HG03045 (cell line): ENCODE measurements at regions not wholly inside any gene's neighbourhood (a gene's known extent, or its start where the extent isn't known, plus 50 kb on each side); places are given as distances from the start of the nearest gene placed in this dataset.

ENCODE experiments used
- ATAC-seq: cut with Tn5 transposase; IDR thresholded peaks from one replicate; pipeline ENCODE4 v1.9.1; 2021; ENCODE audit warnings: mild to moderate bottlenecking, moderate library complexity; ENCODE audit not compliant: unreplicated experiment

DNA sequence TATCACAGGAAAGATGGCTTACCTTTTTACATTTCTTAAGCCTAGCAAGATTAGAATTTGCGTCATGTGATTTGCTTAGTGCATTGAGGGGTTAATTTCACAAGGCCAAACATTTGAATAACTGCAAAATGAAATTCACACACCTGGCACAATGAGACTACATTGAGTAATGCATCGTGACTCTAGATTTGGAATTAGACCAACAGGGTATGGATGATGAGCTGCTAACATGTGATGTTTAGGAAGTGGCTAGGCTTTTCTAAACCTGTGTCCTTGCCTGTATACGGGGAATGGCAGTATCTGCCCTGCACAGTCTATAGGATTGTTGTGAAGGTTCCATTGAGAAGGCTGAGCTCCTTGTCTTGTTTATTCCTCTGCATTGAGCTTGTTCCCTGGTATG lies 160.1 kb downstream of the MFSD1 start:
- ATAC-seq, result no peak

- ATAC-seq, result no peak
Observed at GRCh38 chr3:158970006-158970405, 168.2 kb downstream of the MFSD1 start.

- ATAC-seq, result no peak
Observed at GRCh38 chr3:158974904-158975303, 173.1 kb downstream of the MFSD1 start.

DNA sequence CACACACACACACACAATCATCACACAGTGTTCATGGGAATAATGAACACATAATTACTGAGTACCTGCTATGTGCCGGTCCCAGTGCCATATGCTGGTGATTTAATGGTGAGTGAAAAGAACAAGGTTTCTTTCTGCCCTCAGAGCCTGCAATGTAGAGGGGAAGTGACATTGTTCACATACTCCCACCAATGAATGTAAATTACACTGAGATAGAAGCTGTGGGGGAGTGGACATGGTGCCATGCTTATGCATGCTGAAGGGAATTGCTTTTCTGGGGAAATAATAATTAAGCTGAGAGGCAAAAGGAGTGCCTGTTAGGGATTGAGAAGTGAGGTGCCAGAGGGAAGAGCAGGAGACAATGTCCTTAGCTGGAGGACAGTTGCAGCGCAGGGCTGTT lies 175.1 kb downstream of the MFSD1 start:
- ATAC-seq, result no peak

DNA sequence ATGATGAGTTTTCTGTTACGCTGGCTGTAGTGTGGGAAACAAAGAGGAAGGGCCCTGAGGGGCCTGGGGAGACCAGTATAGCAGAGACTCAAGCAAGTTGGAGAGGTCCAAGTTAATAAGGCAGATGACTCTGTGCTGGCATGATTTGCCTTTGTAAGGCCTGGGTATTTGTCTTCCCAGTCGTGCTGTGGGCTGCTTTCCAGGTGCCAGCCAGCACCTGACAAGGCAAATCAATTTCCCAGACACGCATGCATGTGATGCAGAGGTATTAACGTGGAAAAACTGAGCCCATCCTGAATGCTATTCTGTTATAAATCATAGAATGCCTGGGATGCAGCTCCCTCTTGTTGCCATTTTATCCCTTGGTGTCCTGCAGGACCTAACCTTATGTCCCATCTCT lies 175.6 kb downstream of the MFSD1 start:
- ATAC-seq, result no peak

DNA sequence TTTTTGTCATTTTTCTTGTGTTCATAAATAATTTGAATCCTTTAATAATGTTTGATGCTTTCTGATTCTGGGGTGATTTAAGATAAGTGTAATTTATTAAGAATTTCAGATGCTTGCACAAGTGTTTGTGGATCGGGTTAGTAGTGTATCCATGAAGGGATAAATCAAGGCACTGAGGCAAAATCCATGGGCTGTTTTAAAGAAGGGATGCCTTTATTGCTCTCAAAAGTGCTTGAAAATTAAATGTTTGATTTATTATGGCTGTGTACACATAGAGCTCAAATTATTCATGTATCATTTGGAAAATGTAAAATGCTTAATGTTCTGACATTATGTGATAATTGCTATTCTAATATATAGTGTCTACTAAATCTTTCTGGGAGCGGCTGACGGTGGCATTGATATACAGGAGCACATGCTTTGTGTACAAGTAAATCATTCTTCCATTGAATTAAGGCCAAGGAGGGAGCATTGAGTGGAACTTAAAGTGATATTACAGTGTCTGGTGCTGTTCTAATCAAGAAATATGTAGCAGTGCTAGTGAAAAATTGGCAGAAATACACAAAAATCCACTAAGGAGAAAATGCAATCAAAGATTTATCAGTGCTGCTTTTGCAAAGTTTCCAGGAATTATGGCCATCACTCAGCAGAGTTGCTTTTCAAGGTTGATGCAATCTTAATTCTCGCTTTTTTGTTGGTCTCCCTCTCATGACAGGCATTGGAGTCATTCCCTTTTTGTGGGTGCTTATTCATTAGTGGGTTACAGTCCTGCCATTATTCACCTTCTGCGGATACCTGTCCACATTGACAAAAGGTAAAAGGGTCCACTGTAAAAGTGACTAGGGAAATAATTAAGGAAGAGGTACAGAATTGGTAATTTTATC lies 181.6 kb downstream of the MFSD1 start:
- no peak for ATAC-seq

GRCh38 chr3:158991146-158991705 lies 189.4 kb downstream of the MFSD1 start:
- ATAC-seq, result no peak

- no peak for ATAC-seq
Observed at GRCh38 chr3:158992463-158992862, 190.6 kb downstream of the MFSD1 start.

DNA sequence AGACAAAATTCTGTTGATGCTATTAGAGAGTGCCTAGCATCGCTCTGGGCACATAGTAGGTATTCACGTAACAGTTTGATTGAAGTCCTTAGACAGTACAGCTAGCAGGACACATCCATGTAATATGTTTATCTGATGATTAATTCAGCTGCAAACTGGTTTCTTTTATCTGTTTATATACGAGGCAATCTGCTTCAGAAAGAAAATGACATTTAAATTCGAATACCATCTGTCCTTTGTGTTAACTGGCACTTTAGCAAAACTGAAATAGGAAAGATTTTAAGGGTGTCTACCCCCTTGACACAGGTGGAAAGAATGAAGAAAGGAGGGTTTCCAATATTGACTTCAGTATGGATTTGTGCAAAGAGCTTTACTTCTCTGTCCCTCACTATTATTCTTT lies 192.5 kb downstream of the MFSD1 start:
- no peak for ATAC-seq

- ATAC-seq, result no peak
Observed at GRCh38 chr3:159001711-159002110, 199.9 kb downstream of the MFSD1 start.

DNA sequence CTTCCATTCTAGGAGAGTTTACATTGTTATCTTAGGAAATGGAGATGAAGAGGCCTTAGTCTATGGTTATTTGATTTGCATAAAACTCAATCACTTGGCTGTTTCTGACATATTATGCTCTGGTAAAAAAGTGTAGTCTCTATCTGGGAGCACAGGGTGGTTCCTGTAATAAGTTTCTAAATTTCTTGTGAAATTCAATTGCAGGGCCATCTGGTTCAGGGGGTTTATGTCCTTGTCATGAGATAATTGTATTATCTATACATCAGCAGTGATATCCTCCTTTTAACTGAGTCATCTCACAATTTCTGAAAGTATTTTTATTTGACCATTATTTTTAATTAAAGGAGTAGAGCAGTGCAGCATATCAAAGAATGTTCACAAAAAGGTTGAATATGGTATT lies 203.3 kb downstream of the MFSD1 start:
- no peak for ATAC-seq

- ATAC-seq, result no peak
Observed at GRCh38 chr3:159007331-159007730, 205.5 kb downstream of the MFSD1 start.

- ATAC-seq, result no peak
Observed at GRCh38 chr3:159008401-159008800, 206.5 kb downstream of the MFSD1 start.

DNA sequence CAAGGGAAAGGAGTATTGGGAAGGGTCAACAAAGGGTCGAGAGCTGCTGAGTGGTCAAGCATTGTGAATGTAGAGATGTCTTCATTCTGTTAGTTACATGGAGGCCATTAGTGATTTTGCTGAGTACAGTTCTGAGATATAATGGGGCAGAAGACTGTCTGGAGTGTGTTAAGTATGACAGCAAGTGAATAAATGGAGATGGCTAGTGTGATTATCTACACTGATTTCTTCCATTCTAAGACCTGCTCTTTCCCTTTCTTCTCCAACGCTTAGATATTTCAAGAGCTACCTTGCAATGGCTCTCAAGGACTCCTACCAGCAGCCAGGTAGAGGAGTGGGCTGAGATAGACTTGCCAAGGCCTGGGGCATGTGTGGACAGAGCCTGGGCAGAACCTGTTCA lies 216.5 kb downstream of the MFSD1 start:
- no peak for ATAC-seq

DNA sequence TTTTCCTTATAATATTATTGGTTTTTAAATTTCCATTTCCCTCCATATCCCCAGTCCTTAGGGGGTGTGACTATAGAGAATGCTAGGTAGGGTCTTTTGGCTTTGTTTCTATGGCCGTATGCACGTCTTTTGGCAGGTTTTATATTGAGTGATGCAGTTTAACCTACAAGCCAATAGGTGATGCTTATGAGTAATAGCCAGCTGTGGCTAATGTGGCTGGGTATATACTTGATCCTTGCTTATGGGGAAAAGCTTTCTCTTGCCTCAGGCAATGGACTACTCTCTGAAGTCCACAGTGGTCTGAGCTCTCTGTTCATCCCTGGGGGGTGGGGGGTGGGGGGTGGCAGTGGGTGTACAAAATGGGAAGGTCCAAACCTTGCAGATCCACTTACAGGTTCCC lies 223.9 kb downstream of the MFSD1 start:
- ATAC-seq, result no peak

GRCh38 chr3:159026510-159026909 lies 224.7 kb downstream of the MFSD1 start:
- ATAC-seq, result no peak

- no peak for ATAC-seq
Observed at GRCh38 chr3:159028706-159029105, 226.9 kb downstream of the MFSD1 start.

GRCh38 chr3:159029306-159030026 lies 227.6 kb downstream of the MFSD1 start:
- ATAC-seq, result peak; percentile 64

DNA sequence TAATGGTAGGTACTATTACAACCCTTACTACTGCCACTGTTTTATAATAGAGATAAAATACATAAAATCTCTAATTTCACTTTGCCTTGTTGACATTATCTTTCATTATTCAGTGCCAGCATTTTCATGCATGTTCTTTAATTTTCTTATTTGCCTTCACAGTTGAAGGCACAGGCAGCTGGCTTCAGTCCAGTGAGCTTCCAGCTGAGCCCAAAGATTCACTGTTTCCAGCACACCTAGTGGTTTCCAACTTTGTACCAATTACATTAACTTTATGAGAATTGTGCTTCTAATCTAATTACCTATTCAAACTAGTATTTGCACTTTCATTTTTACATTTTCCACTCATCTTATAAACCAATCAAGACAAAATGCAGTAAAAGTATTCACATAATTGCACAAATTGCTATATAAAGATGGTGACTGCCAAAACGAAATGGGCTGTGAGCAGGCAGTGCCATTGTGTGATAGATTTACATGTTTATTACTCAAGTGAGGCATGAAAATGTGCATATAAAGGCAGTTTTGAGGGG lies 228.3 kb downstream of the MFSD1 start:
- no peak for ATAC-seq

- no peak for ATAC-seq
Observed at GRCh38 chr3:159030886-159031679, 229.2 kb downstream of the MFSD1 start.

DNA sequence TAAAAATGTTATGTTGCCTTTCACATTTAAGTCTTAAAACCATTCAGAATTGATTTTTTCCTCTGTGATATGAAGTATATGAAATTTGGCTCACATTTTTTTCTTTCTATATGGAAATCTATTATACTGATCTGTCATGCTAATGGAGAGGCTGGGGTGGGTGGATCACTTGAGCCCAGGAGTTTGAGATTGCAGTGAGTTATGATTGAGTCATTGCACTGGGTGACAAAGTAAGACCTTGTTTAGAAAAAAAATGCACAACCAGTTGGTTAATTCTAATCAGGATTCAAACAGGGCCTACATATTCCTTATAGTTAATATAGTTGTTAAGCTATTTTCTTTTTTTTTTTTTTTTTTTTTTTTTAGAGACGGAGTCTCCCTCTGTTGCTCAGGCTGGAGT lies 230.5 kb downstream of the MFSD1 start:
- ATAC-seq, result no peak
